Endothelial cell of umbilical vein (primary cell): ENCODE measurements at regions not wholly inside any gene's neighbourhood (a gene's known extent, or its start where the extent isn't known, plus 50 kb on each side); places are given as distances from the start of the nearest gene placed in this dataset.
A peak's percentile ranks its signal among the peaks of the same experiment; 100 is the strongest.

Experiments
- BruUV-seq: library from RNA; stranded (reverse); fragments of 400-500 nt; replicated peaks from 2 replicates; lab custom pipeline; 2021; lab: Mats Ljungman, UMichigan
- CTCF ChIA-PET: fragments of 300-600, 350-600 bp; sonication (Branson Sonifier 250); formaldehyde crosslinking; loops from one replicate; lab custom pipeline; 2021; ENCODE audit warnings: antibody characterized with exemption, inconsistent platforms; lab: Charles Lee
- POLR2A ChIA-PET: fragments of 300-600, 350-600 bp; sonication (Branson Sonifier 250); formaldehyde crosslinking; loops from one replicate; lab custom pipeline; 2021; ENCODE audit warnings: antibody characterized with exemption, inconsistent platforms; lab: Charles Lee
- DNase-seq: peaks from one replicate; pipeline ENCODE4 v3.0.0-alpha.2; 2011; ENCODE audit warnings: low read depth, low spot score
- FAIRE-seq: peaks from 2 replicates; lab custom pipeline; 2011; peaks lifted over from hg19 to GRCh38; lab: Jason Lieb, UNC
- H2AFZ ChIP-seq: 2 replicates; pipeline ENCODE4 v1.6.0; 2012; ENCODE audit warnings: low read depth, low read length, control low read depth, inconsistent platforms
- H3K27ac ChIP-seq: 2 replicates; pipeline ENCODE4 v1.5.1; 2011; ENCODE audit warnings: low read depth, mild to moderate bottlenecking, control low read depth, low read length, moderate library complexity; ENCODE audit not compliant: insufficient read depth
- H3K27me3 ChIP-seq, 2 experiments: 2 replicates each; pipeline versions ENCODE4 v1.6.0 to v1.6.1; 2011; ENCODE audit warnings: low read length in 2 of 2, mixed read lengths in 1 of 2; ENCODE audit not compliant: control insufficient read depth in 2 of 2, insufficient read depth in 2 of 2
- H3K36me3 ChIP-seq, 2 experiments: 2 replicates in 1 of 2; 3 replicates in 1 of 2; pipeline ENCODE4 v1.5.1; 2011; ENCODE audit warnings: low read length in 2 of 2, mild to moderate bottlenecking in 1 of 2, moderate library complexity in 1 of 2; ENCODE audit not compliant: control insufficient read depth in 2 of 2, insufficient read depth in 2 of 2; ENCODE audit errors: extremely low read depth in 1 of 2
- H3K4me1 ChIP-seq: 3 replicates; pipeline ENCODE4 v1.5.1; 2011; ENCODE audit warnings: mild to moderate bottlenecking, low read length; ENCODE audit not compliant: control insufficient read depth, insufficient read depth; ENCODE audit errors: extremely low read depth
- H3K4me2 ChIP-seq: 2 replicates; pipeline ENCODE4 v1.6.1; 2011; ENCODE audit warnings: low read length, control low read depth, mixed read lengths; ENCODE audit not compliant: insufficient read depth
- H3K4me3 ChIP-seq, 3 experiments: fragments of 200-600 bp in 1 of 3; sonication (generic), shearing (Covaris generic) in 1 of 3; replicated peaks in 1 of 3; 2 replicates each; pipeline ENCODE4 v1.5.1; 2011 to 2016; ENCODE audit warnings: control low read depth in 3 of 3, low read length in 3 of 3, mild to moderate bottlenecking in 2 of 3, inconsistent platforms in 1 of 3, low read depth in 1 of 3, moderate library complexity in 1 of 3; ENCODE audit not compliant: insufficient read depth in 1 of 3
- H3K79me2 ChIP-seq: 2 replicates; pipeline ENCODE4 v1.6.0; 2012; ENCODE audit warnings: low read length, inconsistent platforms; ENCODE audit not compliant: control insufficient read depth, insufficient read depth
- H3K9ac ChIP-seq: replicated peaks from 2 replicates; pipeline ENCODE3; 2011; ENCODE audit warnings: low read length, control low read depth; ENCODE audit not compliant: insufficient read depth; ENCODE audit errors: extremely low read depth
- H3K9me1 ChIP-seq: replicated peaks from 3 replicates; pipeline ENCODE4 v1.6.0; 2011; ENCODE audit warnings: mild to moderate bottlenecking, low read length; ENCODE audit not compliant: control insufficient read depth, insufficient read depth; ENCODE audit errors: extremely low read depth
- H3K9me3 ChIP-seq: replicated peaks from 2 replicates; pipeline ENCODE4 v1.5.1; 2012; ENCODE audit warnings: low read length, inconsistent platforms; ENCODE audit not compliant: control insufficient read depth, insufficient read depth
- H4K20me1 ChIP-seq: replicated peaks from 2 replicates; pipeline ENCODE3; 2011; ENCODE audit warnings: mild to moderate bottlenecking, low read length; ENCODE audit not compliant: control insufficient read depth, insufficient read depth; ENCODE audit errors: extremely low read depth
- CTCF ChIP-seq, 2 donors: IDR thresholded peaks; 1 replicate in 1 of 2; 2 replicates in 1 of 2; pipeline ENCODE4 v1.5.1; 2011; ENCODE audit warnings: low read length in 2 of 2, mild to moderate bottlenecking in 2 of 2, moderate library complexity in 2 of 2, control low read depth in 1 of 2, inconsistent platforms in 1 of 2, low read depth in 1 of 2; ENCODE audit not compliant: insufficient read depth in 1 of 2; ENCODE audit errors: extremely low read depth in 1 of 2
- EZH2 ChIP-seq: IDR thresholded peaks from 2 replicates; pipeline ENCODE4 v1.6.1; 2012; ENCODE audit warnings: borderline replicate concordance, low read depth, mild to moderate bottlenecking, moderate library complexity, low read length, inconsistent platforms; ENCODE audit not compliant: severe bottlenecking
- FOS ChIP-seq: IDR thresholded peaks from 2 replicates; pipeline ENCODE4 v1.6.1; 2011; ENCODE audit warnings: mild to moderate bottlenecking, low read length, moderate library complexity, borderline replicate concordance; ENCODE audit not compliant: insufficient read depth
- GATA2 ChIP-seq: IDR thresholded peaks from 2 replicates; pipeline ENCODE4 v1.7.0; 2011; ENCODE audit warnings: low read depth, mild to moderate bottlenecking, moderate library complexity, mixed read lengths, low read length; ENCODE audit not compliant: insufficient read length, insufficient read depth
- JUN ChIP-seq: IDR thresholded peaks from 2 replicates; pipeline ENCODE4 v1.6.1; 2011; ENCODE audit warnings: borderline replicate concordance, low read depth; ENCODE audit not compliant: insufficient read length, insufficient read depth
- MAX ChIP-seq: IDR thresholded peaks from 2 replicates; pipeline ENCODE4 v1.6.1; 2011; ENCODE audit not compliant: insufficient read depth, insufficient read length
- MYC ChIP-seq: IDR thresholded peaks from one replicate; pipeline ENCODE4 v1.6.1; 2011; ENCODE audit warnings: mild to moderate bottlenecking, low read depth, low read length
- POLR2A ChIP-seq: IDR thresholded peaks from 2 replicates; pipeline ENCODE4 v1.6.1; 2012; ENCODE audit warnings: low read depth, mild to moderate bottlenecking, control low read depth, low read length
- POLR2AphosphoS5 ChIP-seq: IDR thresholded peaks from 2 replicates; pipeline ENCODE4 v1.6.1; 2012; ENCODE audit warnings: low read depth, mild to moderate bottlenecking, control low read depth, low read length, moderate library complexity; ENCODE audit not compliant: insufficient read depth
- dilution Hi-C: fragments of 300-500 bp; cut with MboI; formaldehyde crosslinking; loops from one replicate; pipeline ENCODE4 v1.15.0; 2019; ENCODE audit warnings: low sequenced_read_pairs; ENCODE audit not compliant: extremely low pct_ligation_motif_present
- intact Hi-C: fragments of 100-400 bp; cut with micrococcal nuclease; formaldehyde crosslinking; loops from one replicate; pipeline ENCODE4 v1.10.0; 2022

GRCh38 chr5:39547553-39548154 lies 122.9 kb upstream of the DAB2 start:
- H3K27ac ChIP-seq: peak overlapping the region; percentile 15
- H3K36me3 ChIP-seq: no peaks in the 10 kb centered on the region
- ChIA-PET POLR2A (interaction anchor here (0.7 to 2.2 kb wide), 5 partner anchors 92 to 172 kb away, joined by 3 to 35 read pairs (median 3); partner anchors contain the start of gene DAB2), CTCF (interaction anchor here (0.7 to 3.1 kb wide), 49 partner anchors 9 to 466 kb away, joined by 3 to 210 read pairs (median 5); partner anchors contain the start of gene DAB2)
- peak; percentile 54 to 55 for TF ChIP-seq CTCF (IDR thresholded peaks at IDR 0.05; ENCODE audit: extremely low read depth in 1 of 2, insufficient read depth in 1 of 2, low read depth in 1 of 2, low read length in 2 of 2)
- no peak for TF ChIP-seq MYC
- no peaks in the 10 kb centered on the region for H3K9me3 ChIP-seq
- H3K79me2 ChIP-seq: no peaks in the 10 kb centered on the region
- no peaks in the 10 kb centered on the region for H4K20me1 ChIP-seq
- dilution Hi-C loops: loop anchor here (25.0 kb wide), 1 partner anchor 135 kb away; the partner anchor contains the start of gene DAB2
- H3K4me3 ChIP-seq: no peak overlapping the region
- no TSS peak for BruUV-seq
- peak; percentile 85 for DNase-seq
- H3K9me1 ChIP-seq: no peaks in the 10 kb centered on the region
- no peaks in the 10 kb centered on the region for H3K27me3 ChIP-seq
- peak overlapping the region; percentile 29 for H3K9ac ChIP-seq
- FAIRE-seq: peak; percentile 78
- intact Hi-C loops: loop anchor here (1.0 to 10.0 kb wide), 6 partner anchors 20 to 473 kb away; partner anchors contain the start of gene RICTOR
- peaks cover 25% of the 10 kb centered on the region for H3K4me1 ChIP-seq
- H2AFZ ChIP-seq: peak overlapping the region; percentile 49
- no peak overlapping the region for H3K4me2 ChIP-seq

- Histone ChIP-seq H3K4me3 (no peak overlapping the region), H3K9ac (no peak overlapping the region), H3K9me3 (no peaks in the 10 kb centered on the region), H3K4me2 (no peak overlapping the region), H3K27me3 (no peaks in the 10 kb centered on the region), H2AFZ (no peak overlapping the region), H3K36me3 (no peaks in the 10 kb centered on the region), H3K9me1 (no peaks in the 10 kb centered on the region), H3K79me2 (no peaks in the 10 kb centered on the region), H4K20me1 (no peaks in the 10 kb centered on the region), H3K27ac (no peak overlapping the region), H3K4me1 (peaks cover 39% of the 10 kb centered on the region)
- CTCF ChIA-PET: interaction anchor here (0.8 to 4.5 kb wide), 5 partner anchors 11 to 168 kb away, joined by 3 to 92 read pairs (median 16); partner anchors contain the start of gene DAB2
- dilution Hi-C loops: loop anchor here (25.0 kb wide), 1 partner anchor 133 kb away; the partner anchor contains the start of gene DAB2
- no peak for FAIRE-seq
- TF ChIP-seq EZH2: no peak
- no peak for TF ChIP-seq CTCF (IDR thresholded peaks at IDR 0.05; ENCODE audit: extremely low read depth in 1 of 2, insufficient read depth in 1 of 2, low read depth in 1 of 2, low read length in 2 of 2)
- TF ChIP-seq MAX: no peak
- no peak for TF ChIP-seq GATA2
- no peak for TF ChIP-seq POLR2A
- no peak for TF ChIP-seq JUN
- no peak for TF ChIP-seq POLR2AphosphoS5
- no peak for TF ChIP-seq MYC
- no peak for TF ChIP-seq FOS
- intact Hi-C loops: loop anchor here (10.0 kb wide), 1 partner anchor 470 kb away; the partner anchor contains the start of gene RICTOR
- POLR2A ChIA-PET: interaction anchor here (0.8 kb wide), 1 partner anchor 120 kb away, joined by 3 read pairs; the partner anchor contains the start of gene DAB2
- DNase-seq: peak; percentile 16
- BruUV-seq: no TSS peak
These were observed 120.2 kb upstream of the DAB2 start for GRCh38 chr5:39544941-39545340.
